Nephron progenitor cell (in vitro differentiated cells): ENCODE measurements at regions not wholly inside any gene's neighbourhood (a gene's known extent, or its start where the extent isn't known, plus 50 kb on each side); places are given as distances from the start of the nearest gene placed in this dataset.

Experiments used
- DNase-seq: peaks from one replicate; pipeline ENCODE4 v3.0.0; 2021
- H3K27ac Mint-ChIP-seq: 2 replicates; pipeline ENCODE4 v1.8.0; 2021; ENCODE audit warnings: mild to moderate bottlenecking, moderate library complexity, mixed read lengths
- H3K27me3 Mint-ChIP-seq: 2 replicates; pipeline ENCODE4 v1.8.0; 2021; ENCODE audit warnings: mild to moderate bottlenecking, low read depth, mixed read lengths; ENCODE audit not compliant: poor library complexity
- H3K36me3 Mint-ChIP-seq: 2 replicates; pipeline ENCODE4 v1.8.0; 2021; ENCODE audit warnings: low read depth, mixed read lengths
- H3K4me1 Mint-ChIP-seq: 2 replicates; pipeline ENCODE4 v1.8.0; 2021; ENCODE audit warnings: mixed read lengths
- H3K4me3 Mint-ChIP-seq: 2 replicates; pipeline ENCODE4 v1.8.0; 2021; ENCODE audit warnings: mild to moderate bottlenecking, moderate library complexity, mixed read lengths
- H3K9me3 Mint-ChIP-seq: 2 replicates; pipeline ENCODE4 v1.8.0; 2021; ENCODE audit warnings: mild to moderate bottlenecking, moderate library complexity, mixed read lengths
- TF ChIP-seq, protein P1 (sequence below): fragments of 200-600 bp; sonication (generic); IDR thresholded peaks from 2 replicates; pipeline ENCODE4 v1.5.0; 2021; ENCODE audit warnings: antibody characterized with exemption

DNA sequence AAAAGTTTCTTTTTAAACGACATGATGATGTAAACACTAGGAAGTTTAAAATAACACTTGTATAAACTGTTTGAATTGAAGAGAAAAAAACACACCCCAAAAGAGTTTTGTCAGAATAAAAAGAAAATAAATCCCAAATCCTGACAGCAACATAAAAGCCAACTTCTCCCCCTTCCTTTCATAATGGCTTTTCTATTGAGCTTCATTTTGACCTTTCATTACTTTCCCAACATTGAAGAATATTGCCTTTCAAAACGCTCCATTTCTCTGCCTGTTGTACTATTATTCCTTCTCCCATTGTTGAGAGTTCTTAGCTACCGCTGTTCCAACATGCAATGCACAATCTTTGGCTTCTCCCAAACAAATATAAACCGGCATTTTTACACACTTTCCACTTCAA is 448.5 kb downstream of the BCAT1 start:
- Mint-ChIP-seq H3K9me3 (no peaks in the 10 kb centered on the region), H3K36me3 (no peaks in the 10 kb centered on the region), H3K27ac (peak overlapping the region; percentile 5), H3K4me1 (peaks cover 12% of the 10 kb centered on the region), H3K27me3 (peaks cover 3% of the 10 kb centered on the region), H3K4me3 (no peak overlapping the region)
- DNase-seq = no peak
- TF ChIP-seq, protein P1, sequence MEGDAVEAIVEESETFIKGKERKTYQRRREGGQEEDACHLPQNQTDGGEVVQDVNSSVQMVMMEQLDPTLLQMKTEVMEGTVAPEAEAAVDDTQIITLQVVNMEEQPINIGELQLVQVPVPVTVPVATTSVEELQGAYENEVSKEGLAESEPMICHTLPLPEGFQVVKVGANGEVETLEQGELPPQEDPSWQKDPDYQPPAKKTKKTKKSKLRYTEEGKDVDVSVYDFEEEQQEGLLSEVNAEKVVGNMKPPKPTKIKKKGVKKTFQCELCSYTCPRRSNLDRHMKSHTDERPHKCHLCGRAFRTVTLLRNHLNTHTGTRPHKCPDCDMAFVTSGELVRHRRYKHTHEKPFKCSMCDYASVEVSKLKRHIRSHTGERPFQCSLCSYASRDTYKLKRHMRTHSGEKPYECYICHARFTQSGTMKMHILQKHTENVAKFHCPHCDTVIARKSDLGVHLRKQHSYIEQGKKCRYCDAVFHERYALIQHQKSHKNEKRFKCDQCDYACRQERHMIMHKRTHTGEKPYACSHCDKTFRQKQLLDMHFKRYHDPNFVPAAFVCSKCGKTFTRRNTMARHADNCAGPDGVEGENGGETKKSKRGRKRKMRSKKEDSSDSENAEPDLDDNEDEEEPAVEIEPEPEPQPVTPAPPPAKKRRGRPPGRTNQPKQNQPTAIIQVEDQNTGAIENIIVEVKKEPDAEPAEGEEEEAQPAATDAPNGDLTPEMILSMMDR = no peak

- peaks cover 3% of the 10 kb centered on the region for H3K27me3 Mint-ChIP-seq
- peaks cover 12% of the 10 kb centered on the region for H3K4me1 Mint-ChIP-seq
- no peaks in the 10 kb centered on the region for H3K9me3 Mint-ChIP-seq
- TF ChIP-seq, protein P1 = no peak
- peak overlapping the region; percentile 7 for H3K27ac Mint-ChIP-seq
- H3K36me3 Mint-ChIP-seq = no peaks in the 10 kb centered on the region
- DNase-seq = no peak
- H3K4me3 Mint-ChIP-seq = no peak overlapping the region
Measured at GRCh38 chr12:24499151-24500146, 449.5 kb downstream of the BCAT1 start.

- TF ChIP-seq, protein P1 = no peak
- Mint-ChIP-seq H3K4me3 (no peak overlapping the region), H3K27ac (no peak overlapping the region), H3K36me3 (no peaks in the 10 kb centered on the region), H3K27me3 (peaks cover 3% of the 10 kb centered on the region), H3K4me1 (peaks cover 17% of the 10 kb centered on the region), H3K9me3 (no peaks in the 10 kb centered on the region)
- DNase-seq = no peak
Measured at GRCh38 chr12:24496755-24497154, 452.1 kb downstream of the BCAT1 start.

- Mint-ChIP-seq H3K9me3 (no peaks in the 10 kb centered on the region), H3K4me3 (no peak overlapping the region), H3K27me3 (no peaks in the 10 kb centered on the region), H3K36me3 (no peaks in the 10 kb centered on the region), H3K27ac (no peak overlapping the region), H3K4me1 (peaks cover 11% of the 10 kb centered on the region)
- DNase-seq = no peak
- TF ChIP-seq, protein P1 = no peak
Measured at GRCh38 chr12:24494401-24494800, 454.5 kb downstream of the BCAT1 start.

DNA sequence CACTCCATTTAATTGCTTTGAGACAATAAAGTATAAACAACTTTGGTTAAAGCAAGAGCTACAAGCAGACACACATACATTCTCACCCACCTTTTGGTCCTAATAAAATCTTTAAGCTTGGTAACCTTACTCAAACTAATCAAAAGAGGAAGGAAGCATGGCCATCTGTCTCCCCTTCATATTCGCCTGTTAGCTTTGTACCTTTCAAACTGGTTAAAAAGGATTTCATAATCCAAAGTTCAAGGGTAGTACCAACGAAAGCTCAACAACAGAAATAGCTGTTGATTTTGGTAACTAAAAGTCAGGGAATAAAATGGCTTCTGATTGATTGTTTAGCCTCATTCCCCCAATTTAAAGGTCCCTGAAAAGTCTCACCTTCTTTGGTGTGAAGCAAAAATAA is 456.9 kb downstream of the BCAT1 start:
- TF ChIP-seq, protein P1 = no peak
- no peak overlapping the region for H3K27ac Mint-ChIP-seq

DNA sequence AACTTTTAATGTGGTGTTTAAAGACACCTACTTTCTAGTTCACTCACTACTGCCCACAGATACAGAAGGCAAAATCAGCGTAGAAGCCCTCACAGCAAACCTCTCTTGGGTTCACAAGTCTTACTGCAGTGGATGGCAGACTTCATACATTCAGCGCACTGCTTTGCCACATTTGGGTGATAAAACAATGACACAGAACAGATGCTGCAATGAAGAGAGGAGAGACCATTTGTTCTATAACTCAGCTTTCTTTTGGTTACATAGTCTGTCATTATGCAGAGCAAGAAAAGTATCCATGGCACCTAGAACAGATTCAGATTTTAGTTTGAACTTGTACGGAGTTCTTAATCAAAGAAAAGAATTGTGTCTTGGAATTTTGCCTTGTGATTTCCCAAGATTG is 459.0 kb downstream of the BCAT1 start:
- TF ChIP-seq, protein P1 = no peak
- Mint-ChIP-seq H3K9me3 (no peaks in the 10 kb centered on the region), H3K4me1 (peaks cover 17% of the 10 kb centered on the region), H3K27ac (peak overlapping the region; percentile 20), H3K27me3 (peaks cover 4% of the 10 kb centered on the region), H3K36me3 (no peaks in the 10 kb centered on the region), H3K4me3 (no peak overlapping the region)
- DNase-seq = no peak

More for the DNA sequence above, 456.9 kb downstream of the BCAT1 start:
- H3K4me1 Mint-ChIP-seq = peaks cover 16% of the 10 kb centered on the region
- peaks cover 4% of the 10 kb centered on the region for H3K27me3 Mint-ChIP-seq
- H3K36me3 Mint-ChIP-seq = no peaks in the 10 kb centered on the region
- H3K4me3 Mint-ChIP-seq = no peak overlapping the region
- no peaks in the 10 kb centered on the region for H3K9me3 Mint-ChIP-seq
- DNase-seq = no peak
